Coronary artery (tissue), 2 donors: ENCODE measurements at regions not wholly inside any gene's neighbourhood (a gene's known extent, or its start where the extent isn't known, plus 50 kb on each side); places are given as distances from the start of the nearest gene placed in this dataset.

Experiments
- DNase-seq: peaks from one replicate; pipeline ENCODE4 v3.0.0-alpha.2; 2017; ENCODE audit warnings: low spot score
- H3K27ac ChIP-seq, 2 donors: fragments of 200-600 bp; sonication (generic); one replicate each; pipeline ENCODE4 v1.5.1; 2016 to 2019
- H3K4me3 ChIP-seq: fragments of 200-600 bp; sonication (generic); 2 replicates; pipeline ENCODE4 v1.5.1; 2016; ENCODE audit warnings: mild to moderate bottlenecking, moderate library complexity
- TF ChIP-seq, protein P1 (sequence below): fragments of 200-600 bp; sonication (generic); IDR thresholded peaks from one replicate; pipeline ENCODE4 v1.5.1; 2019; ENCODE audit warnings: antibody characterized with exemption

DNA sequence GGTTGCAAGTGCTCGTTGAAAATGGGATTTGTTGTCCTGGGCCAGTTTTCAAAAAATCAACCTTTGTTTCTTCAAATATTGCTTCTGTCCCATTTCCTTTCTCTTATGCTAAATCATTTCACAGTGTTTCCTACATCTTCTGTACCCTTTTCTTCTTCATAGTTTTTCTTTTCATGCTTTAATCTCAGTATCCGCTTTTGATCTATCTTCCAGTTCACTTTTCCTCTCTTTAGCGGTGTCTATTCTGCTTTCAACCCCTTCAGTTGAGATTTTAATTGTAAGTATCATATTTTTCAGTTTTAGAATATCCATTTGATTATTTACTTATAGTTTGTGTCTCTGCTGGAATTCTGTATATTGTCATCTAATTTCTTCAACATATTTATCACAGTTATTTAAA lies 311.7 kb upstream of the TPM1 start:
- DNase-seq = no peak
- TF ChIP-seq, protein P1, sequence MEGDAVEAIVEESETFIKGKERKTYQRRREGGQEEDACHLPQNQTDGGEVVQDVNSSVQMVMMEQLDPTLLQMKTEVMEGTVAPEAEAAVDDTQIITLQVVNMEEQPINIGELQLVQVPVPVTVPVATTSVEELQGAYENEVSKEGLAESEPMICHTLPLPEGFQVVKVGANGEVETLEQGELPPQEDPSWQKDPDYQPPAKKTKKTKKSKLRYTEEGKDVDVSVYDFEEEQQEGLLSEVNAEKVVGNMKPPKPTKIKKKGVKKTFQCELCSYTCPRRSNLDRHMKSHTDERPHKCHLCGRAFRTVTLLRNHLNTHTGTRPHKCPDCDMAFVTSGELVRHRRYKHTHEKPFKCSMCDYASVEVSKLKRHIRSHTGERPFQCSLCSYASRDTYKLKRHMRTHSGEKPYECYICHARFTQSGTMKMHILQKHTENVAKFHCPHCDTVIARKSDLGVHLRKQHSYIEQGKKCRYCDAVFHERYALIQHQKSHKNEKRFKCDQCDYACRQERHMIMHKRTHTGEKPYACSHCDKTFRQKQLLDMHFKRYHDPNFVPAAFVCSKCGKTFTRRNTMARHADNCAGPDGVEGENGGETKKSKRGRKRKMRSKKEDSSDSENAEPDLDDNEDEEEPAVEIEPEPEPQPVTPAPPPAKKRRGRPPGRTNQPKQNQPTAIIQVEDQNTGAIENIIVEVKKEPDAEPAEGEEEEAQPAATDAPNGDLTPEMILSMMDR = no peak
- no peak overlapping the region for H3K27ac ChIP-seq
- no peak overlapping the region for H3K4me3 ChIP-seq

DNA sequence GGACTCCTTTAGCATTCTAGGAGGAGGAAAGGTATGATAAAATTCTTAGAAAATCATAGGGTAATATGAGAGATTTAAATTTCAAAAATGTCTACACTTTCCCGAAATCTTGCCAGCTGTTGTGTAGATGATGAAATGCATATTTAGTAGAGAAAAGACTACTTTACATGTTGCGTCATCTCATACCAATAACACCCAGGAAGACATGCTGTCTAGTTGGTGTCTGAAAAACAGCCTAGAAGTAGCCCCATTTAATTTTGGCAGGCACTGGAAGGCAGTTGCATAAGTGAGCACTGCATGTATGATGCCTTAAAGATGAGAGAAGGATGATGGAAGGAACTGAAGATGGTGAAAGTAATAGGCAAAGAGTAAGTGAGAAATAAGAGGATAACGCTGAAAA lies 310.5 kb upstream of the TPM1 start:
- TF ChIP-seq, protein P1 = no peak
- no peak for DNase-seq
- H3K27ac ChIP-seq = no peak overlapping the region
- no peak overlapping the region for H3K4me3 ChIP-seq

DNA sequence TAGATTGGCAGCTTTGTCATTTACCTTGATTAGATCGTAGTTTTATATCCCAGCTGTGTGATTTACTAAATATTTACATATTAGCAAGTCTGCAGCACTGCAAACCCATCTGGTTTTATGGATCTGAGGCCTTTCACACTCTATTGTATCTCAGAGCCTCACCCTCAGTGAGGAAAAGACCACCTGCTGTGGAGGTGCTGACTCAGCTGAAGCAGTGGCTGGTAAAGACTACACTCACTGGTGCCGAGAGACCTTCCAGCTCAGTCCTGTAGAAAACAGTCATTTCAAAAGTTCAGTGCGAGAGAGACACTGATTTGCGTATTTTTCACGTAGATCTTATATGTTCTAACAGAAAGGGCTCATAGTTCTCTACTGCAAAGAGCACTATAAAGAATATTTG lies 307.8 kb upstream of the TPM1 start:
- no peak for DNase-seq
- TF ChIP-seq, protein P1 = no peak
- no peak overlapping the region for H3K27ac ChIP-seq
- H3K4me3 ChIP-seq = no peak overlapping the region

DNA sequence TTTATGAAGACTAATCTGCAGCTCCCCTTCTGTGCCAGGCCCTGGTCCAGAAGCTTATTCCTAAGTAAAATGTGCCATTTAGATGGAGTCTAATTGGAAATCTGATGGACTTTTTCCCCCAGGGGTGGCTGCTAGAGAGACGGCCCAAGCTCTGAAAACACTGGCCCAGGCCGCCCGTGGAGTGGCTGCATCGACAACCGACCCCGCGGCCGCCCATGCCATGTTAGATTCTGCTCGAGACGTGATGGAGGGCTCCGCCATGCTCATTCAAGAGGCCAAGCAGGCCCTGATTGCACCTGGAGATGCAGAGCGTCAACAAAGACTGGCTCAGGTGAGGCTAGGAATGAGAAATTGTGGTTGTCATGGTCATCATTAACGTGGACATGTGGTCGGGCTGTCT lies 305.8 kb upstream of the TPM1 start:
- no peak overlapping the region for H3K4me3 ChIP-seq
- no peak overlapping the region for H3K27ac ChIP-seq
- no peak for DNase-seq
- TF ChIP-seq, protein P1 = no peak

DNA sequence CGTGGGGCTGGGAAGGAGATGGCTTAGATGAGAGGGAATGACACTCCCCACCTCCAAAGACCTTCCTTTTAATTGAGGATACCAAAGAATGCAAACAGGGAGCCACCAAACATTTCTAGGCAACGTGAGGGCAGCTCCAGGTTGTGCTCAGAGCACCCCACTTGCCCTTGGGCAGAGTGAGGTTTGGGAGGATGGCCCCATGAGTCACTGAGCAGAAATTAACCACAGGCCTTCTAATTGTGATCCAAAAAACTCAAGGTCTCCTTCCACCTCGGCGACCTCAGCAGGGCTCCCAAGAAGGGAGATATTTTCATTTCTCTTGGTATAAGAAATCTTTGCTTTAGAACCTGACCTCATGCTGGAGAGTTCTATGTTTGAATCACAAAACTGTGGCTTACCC lies 305.0 kb upstream of the TPM1 start:
- TF ChIP-seq, protein P1 = no peak
- H3K27ac ChIP-seq = no peak overlapping the region
- H3K4me3 ChIP-seq = no peak overlapping the region
- no peak for DNase-seq

DNA sequence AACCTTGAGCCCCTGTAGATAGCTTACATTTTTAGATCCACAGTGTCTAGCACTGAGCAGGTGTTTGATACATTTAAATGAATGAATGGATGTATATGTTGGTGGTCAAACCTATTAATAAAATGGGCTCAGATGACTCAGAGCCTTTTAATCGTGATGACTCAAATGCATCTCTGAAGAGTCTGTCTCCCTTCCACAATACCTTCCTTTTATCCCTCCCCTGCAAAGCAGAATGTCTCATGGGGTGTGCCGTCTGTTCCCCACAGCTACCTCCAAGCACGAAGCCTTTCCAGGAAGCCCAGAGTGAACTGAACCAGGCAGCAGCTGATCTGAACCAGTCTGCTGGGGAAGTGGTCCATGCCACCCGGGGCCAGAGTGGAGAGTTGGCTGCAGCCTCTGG lies 303.5 kb upstream of the TPM1 start:
- no peak overlapping the region for H3K27ac ChIP-seq
- H3K4me3 ChIP-seq = no peak overlapping the region
- TF ChIP-seq, protein P1 = no peak
- no peak for DNase-seq

DNA sequence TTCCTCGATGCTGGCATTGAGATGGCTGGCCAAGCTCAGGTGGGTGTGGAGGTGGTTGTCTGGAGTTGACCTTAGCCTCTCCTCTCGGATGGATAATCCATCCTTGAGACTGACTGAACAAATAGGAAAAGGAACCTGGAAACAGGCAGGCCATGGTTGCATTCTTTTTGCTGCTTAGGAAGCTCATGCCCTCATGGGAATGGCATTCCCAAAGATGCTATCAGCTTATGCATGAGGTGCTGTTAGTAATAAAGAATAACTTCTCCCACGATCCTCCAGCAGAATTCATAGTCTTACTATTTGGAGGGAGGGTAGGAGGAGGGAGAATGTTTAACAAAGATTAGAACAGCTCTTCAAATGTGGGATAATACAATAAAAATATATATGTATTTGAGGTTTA lies 303.0 kb upstream of the TPM1 start:
- TF ChIP-seq, protein P1 = no peak
- H3K4me3 ChIP-seq = no peak overlapping the region
- no peak overlapping the region for H3K27ac ChIP-seq
- DNase-seq = no peak
